ENCODE measurements at regions not wholly inside any gene's neighbourhood (a gene's known extent, or its start where the extent isn't known, plus 50 kb on each side); places are given as distances from the start of the nearest gene placed in this dataset.

- no peak for DNase-seq
These were observed 529.7 kb downstream of the FBXO15 start for GRCh38 chr18:73617981-73618380.

GRCh38 chr18:73615506-73615905 lies 532.1 kb downstream of the FBXO15 start:
- no peak for DNase-seq

GRCh38 chr18:73614812-73615211 lies 532.8 kb downstream of the FBXO15 start:
- no peak for DNase-seq

- no peak for DNase-seq
These were observed 533.8 kb downstream of the FBXO15 start for GRCh38 chr18:73613706-73614340.

- DNase-seq, result no peak
These were observed 549.6 kb downstream of the FBXO15 start for GRCh38 chr18:73597832-73598615.

- no peak for DNase-seq
These were observed 552.9 kb downstream of the FBXO15 start for GRCh38 chr18:73594749-73595148.

- DNase-seq, result no peak
These were observed 554.4 kb downstream of the FBXO15 start for GRCh38 chr18:73593207-73593606.

- no peak for DNase-seq
These were observed 556.7 kb downstream of the FBXO15 start for GRCh38 chr18:73590950-73591349.

- no peak for DNase-seq
These were observed 567.9 kb downstream of the FBXO15 start for GRCh38 chr18:73579698-73580097.

- DNase-seq, result no peak
These were observed 570.3 kb downstream of the FBXO15 start for GRCh38 chr18:73577365-73577764.

GRCh38 chr18:73563901-73564472 lies 583.6 kb downstream of the FBXO15 start:
- DNase-seq, result no peak

- DNase-seq, result no peak
These were observed 584.3 kb downstream of the FBXO15 start for GRCh38 chr18:73563345-73563744.

GRCh38 chr18:73556904-73557303 lies 590.7 kb downstream of the FBXO15 start:
- no peak for DNase-seq

GRCh38 chr18:73552171-73552570 lies 595.5 kb downstream of the FBXO15 start:
- DNase-seq, result no peak

- DNase-seq, result no peak
These were observed 596.4 kb downstream of the FBXO15 start for GRCh38 chr18:73551211-73551610.

- DNase-seq, result no peak
These were observed 598.4 kb downstream of the FBXO15 start for GRCh38 chr18:73549236-73549635.

- DNase-seq, result no peak
These were observed 602.2 kb downstream of the FBXO15 start for GRCh38 chr18:73545472-73545871.

- DNase-seq, result no peak
These were observed 603.0 kb downstream of the FBXO15 start for GRCh38 chr18:73544617-73545016.

GRCh38 chr18:73544032-73544431 lies 603.6 kb downstream of the FBXO15 start:
- no peak for DNase-seq

- DNase-seq, result no peak
These were observed 611.6 kb downstream of the FBXO15 start for GRCh38 chr18:73535990-73536389.

- no peak for DNase-seq
These were observed 612.4 kb downstream of the FBXO15 start for GRCh38 chr18:73535189-73535588.

GRCh38 chr18:73531601-73532000 lies 616.0 kb downstream of the FBXO15 start:
- no peak for DNase-seq

GRCh38 chr18:73528066-73528465 lies 619.6 kb downstream of the FBXO15 start:
- no peak for DNase-seq

GRCh38 chr18:73520229-73520628 lies 627.4 kb downstream of the FBXO15 start:
- no peak for DNase-seq
